Left hindlimb (tissue), 1 donor: ENCODE measurements at regions not wholly inside any gene's neighbourhood (a gene's known extent, or its start where the extent isn't known, plus 50 kb on each side); places are given as distances from the start of the nearest gene placed in this dataset.
"Not testable (repeated sequence)": the region's sequence is repeated elsewhere in the genome, so short reads cannot be mapped to it uniquely, and the experiment has no call there.

ENCODE experiments used
- DNase-seq: peaks from one replicate; pipeline ENCODE4 v3.0.0-alpha.2; 2018

DNA sequence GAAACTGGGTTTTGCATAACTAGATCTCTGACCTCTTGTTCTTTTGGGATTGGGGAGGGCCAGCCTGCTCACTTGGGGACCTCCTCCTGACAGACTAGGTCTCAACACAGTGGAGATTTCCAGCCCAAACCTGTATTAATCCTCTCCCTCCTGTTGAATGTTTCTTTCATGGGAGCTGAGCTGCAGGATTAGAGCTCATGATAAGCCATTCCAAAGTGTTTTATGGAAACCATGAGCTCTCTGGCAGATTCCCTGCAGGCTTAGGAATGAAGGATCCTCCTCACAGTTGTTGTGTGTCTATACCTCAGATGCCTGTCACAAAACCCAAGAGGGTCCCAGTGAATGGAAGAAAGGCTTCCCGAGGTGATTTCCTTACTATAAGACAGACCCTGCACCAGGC, 248.4 kb upstream of the B3GAT1 start:
- no peak for DNase-seq

DNA sequence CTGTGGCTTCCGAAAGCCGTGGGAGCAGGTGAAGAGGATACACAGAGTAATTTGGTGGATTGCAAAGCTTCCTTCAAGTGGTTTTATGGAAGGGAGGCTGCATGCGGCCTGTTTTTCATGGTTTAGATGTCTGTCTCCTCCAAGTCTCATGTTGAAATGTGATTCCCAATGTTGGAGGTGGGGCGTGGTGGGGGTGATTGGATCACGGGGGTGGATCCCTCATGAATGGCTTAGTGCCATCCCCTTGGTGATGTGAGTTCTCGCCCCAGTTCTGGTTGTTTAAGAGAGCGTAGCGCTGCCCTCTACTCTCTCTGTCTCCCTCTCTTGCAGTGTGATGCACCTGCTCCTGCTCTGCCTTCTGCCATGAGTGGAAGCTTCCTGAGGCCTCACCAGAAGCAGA, 247.8 kb upstream of the B3GAT1 start:
- no peak for DNase-seq

DNA sequence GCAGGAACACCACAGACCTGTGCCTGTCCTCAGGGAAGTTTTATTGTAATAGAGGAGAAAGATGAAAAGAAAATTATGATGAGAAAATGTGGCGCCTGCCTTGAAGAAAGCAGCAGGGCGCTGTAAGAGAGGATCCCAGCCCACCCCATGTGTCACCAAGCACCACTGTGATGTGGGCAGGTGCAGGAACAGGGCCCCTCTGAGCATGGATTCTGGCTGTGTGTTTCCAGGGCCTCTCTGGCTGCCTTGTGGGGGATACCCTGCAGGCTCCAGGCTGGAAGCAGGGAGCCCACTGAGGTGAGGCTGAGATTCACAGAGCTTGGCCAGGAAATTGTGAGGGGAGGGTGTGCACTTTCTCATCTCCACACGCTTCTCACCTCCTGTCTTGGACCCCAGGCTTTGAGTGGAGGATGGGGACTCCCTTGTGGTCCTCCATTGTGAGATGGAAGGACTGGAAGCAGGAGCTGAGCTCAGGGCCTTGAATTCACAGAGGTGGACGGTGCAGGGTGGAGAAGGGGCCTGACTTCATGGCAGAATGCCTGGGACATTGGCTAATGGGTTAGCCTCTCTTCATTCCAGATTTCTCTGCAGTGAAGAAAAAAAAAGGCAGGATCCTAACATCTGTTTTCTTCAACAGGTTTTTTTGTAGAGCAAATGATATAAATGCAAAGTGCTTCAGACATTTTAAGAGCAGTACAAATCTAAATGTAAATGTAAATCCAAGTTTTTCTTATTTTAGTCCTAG, 246.6 kb upstream of the B3GAT1 start:
- DNase-seq: no peak

DNA sequence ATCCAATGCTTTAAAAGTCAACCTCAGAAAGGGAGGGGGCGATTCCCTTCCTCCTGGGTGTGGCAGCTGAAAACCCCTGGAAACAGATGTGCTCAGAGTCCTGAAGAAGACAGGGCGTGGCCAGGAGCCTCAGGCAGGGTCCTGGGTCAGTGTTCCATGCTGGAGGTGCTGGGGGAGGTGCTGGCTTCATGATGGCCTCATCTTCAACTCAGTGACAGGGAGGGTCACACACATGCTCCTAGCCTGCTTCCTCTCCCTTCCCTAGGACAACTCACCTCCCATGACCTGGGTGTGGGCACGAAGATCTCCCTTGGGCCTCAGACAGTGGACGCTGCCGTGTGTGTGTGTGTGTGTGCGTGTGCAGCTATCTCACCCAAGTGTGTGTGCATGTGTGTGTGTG, 245.6 kb upstream of the B3GAT1 start:
- DNase-seq: no peak

DNA sequence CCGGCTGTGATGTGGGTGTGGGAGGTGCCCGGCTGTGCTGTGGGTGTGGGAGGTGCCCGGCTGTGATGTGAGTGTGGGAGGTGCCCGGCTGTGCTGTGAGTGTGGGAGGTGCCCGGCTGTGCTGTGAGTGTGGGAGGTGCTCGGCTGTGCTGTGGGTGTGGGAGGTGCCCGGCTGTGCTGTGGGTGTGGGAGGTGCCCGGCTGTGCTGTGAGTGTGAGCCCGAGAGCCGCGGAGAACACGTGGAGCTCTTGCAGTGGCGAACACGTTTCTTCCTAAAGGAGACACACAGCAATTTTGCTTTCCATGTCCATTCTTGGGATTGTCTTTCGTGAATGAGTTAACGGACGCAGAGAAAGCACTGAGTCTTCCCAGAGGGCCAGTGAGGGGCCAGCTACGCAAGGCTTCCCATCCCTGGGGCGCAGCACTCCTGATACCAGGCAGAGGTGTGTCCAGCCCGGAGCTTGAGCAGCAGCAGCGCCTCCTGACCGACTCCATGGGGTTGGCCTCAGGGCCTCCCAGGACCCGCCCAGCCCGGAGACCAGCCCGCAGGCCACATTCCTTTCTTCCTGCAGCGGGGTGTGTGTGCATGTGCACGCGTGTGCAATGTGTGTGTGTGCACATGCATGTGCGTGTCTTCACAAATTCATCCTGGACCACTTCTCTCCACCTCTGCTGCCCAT, 245.0 kb upstream of the B3GAT1 start:
- no peak for DNase-seq

DNA sequence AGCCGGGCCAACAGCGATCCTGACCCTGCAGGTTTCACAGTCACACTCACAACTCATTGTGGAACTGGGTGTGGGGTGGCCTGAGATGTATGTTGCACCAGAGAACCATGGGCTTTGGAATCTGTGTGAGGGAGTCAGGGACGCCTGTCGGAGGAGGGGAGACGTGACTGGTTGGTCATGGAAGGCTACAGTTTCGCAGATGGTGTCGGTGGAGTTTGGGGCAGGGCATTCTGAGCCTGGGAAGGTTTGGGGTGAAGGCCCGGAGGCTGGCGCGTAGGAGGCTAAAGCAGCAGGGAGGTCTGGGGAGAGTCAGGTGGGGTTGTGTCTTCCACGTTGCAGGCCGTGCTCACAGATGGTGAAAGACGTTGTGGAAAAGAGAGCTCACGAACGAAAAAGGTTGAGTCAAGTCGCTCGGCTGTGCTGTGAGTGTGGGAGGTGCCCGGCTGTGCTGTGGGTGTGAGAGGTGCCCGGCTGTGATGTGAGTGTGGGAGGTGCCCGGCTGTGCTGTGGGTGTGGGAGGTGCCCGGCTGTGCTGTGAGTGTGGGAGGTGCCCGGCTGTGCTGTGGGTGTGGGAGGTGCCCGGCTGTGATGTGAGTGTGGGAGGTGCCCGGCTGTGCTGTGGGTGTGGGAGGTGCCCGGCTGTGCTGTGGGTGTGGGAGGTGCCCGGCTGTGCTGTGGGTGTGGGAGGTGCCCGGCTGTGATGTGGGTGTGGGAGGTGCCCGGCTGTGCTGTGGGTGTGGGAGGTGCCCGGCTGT, 244.2 kb upstream of the B3GAT1 start:
- DNase-seq: not testable (repeated sequence)

DNA sequence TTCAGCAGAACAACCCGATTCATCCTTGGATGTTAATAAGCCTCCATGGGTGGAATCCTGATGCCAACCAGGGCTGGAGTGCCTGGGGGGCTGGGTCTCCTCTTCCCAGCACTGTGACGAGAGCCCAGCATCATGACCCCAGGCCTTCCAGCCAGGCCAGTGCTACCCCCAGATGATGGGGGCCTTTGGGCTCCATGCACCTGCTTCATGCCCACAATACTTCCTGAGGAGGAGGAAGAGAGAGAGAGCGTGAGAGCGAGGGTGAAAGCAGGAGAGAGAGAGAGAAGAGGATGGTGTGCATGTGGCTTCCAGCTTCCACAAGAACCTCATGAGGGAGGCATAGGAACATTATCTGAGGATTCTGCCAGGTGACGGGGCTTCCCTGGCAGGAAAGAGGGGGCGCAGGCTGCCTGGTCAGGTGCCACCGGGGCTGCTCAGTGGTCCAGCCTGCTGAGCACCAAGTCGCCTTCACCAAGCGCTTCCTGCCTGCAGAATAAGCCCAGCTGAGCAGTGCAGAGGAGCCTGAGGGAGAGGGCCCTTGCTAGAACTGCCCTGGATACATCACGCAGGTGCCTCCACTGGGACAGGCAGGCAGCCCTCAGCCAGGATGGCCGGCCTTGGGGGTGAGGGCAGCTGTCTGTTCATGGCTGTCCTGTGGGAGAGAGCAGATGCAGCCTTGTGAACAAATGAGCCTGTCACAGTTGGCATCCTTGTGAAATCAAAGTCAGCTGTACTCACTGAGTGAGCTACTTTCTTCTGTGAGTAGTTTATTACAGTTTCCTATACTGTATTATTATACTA, 243.3 kb upstream of the B3GAT1 start:
- no peak for DNase-seq

DNA sequence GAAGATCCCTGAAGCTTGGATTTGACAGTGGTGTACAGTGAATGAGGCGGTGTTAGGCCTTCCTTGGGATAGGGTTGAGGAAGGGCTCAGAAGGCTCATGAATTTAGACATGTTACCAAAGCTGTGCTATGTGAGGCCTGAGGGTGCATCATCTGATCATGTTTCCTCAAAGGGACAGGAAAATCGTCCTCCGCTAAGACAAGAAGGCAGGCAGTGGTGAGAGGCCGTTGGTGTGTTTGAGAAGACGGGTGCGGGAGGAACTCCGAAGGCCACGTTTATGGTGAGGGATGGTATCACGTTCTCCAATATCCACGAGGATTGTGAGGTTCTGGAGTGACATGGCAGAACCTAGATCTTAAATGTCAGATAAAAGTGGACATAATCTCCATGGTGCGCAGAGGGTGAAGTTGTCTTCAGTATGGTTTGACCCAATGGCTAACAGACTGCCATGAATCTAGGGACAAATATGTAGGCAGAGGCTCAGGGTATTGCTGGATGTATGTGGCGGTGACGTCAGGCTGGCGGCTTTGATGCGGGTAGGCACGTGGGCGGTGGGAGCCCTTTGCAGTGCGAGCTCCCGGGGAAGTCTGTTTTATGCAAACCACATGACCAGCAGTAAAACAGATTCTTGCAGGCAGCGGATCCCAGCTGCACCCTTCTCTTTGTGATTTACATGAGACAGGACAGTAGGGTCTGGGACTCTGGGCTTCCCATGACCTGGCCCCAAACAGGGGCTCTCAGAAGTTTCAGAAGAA, 242.3 kb upstream of the B3GAT1 start:
- no peak for DNase-seq

DNA sequence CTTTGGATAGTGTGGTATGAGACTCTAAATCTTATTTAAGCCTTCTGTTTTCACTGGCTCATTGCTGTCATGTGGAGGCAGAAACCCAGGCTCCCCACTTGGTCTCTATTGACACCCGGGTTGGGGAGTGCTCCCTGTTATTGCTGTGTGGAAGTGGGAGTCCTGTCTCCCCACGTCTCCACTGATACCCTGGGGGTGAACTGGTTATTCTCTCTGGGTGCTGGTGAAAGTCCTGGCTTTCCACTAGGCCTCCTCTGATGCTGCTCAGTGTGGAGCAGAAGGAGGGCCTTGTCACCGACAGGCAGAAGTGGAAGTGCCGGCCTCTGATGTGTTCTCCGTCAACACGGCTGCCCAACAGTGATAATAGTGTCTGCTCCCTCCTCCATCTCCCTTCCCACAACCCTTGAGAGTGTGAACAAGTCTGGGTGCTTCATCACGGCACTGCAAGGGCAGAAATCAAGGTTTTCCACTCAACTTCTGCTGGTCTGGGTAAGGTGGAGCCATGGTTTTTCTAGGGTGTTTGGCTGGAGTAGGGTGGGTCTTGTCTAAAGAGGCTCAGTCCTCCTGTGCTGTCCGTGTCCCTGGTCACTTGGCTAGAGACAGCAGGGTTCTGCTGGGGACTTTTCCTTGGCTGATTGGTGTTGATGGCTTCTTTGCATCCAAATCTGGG, 240.7 kb upstream of the B3GAT1 start:
- DNase-seq: no peak

DNA sequence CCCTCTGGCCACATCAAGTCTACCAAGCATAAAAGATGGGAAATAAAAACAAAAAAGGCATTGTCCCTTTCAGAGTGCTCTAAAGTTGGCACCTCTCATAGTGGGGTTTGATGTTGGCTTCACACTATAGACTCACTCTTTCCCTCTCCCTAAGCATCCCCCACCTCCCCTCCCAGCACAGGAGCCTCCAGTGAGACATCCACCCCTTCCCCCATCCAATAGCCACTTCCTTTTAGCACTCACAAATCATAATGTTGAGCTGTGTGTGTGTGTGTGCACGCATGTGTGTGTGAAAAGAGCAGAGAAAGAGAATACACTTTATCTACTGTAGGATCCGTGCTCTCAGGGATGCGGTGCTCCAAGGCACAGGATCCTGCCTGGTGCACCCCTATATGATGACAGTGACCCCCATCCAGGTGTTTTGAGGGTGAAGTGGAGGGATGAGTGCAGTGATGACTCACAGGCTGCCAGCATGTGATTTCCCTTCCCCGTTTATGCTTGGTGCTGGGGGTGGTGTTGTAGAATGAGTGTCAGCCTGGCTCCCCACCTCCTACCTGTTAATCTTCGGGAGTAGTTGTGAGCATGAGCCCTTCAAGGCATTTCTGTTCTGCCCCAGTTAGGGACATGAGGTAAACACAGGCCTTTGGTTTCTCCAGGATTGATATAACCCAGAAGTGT, 235.2 kb upstream of the B3GAT1 start:
- no peak for DNase-seq

DNA sequence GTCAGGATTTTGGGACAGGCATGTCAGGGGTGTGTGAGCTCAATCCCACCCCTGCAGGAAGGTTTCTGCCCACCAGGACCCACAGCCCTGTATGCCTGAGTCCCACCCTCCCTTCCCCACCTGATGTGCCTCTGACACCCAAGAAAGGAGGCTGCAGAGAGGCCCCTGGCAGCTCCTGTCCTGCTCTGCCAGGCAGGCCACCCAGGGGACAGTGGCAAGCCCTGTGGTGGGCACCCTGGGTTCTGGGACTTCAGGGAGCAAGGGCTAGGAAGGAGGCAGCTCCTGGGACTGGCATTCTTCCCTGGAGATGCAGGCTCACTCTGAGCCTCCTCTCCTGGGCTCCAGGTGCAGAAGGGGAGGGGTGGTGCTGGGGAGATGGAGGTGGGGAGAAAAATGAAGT, 234.5 kb upstream of the B3GAT1 start:
- no peak for DNase-seq

DNA sequence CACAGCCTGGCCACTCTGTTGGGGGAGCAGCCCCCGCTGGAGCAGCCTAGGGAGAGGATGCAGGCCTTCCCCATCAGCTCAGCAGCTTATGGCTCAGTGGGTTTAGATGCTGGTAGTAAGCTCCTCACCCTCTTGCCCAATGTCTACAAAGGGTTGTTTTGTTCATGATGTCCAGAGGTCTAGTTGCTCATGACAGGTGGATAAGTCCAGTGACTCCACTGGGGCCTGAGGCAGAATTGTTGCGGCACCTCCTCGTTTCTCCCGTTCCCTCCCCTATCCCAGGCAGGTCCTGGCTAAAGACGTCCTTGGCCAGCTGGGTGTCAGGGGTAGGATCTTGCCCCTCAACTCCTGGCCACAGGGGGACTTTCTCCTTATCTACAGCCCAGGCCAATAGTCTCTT, 233.5 kb upstream of the B3GAT1 start:
- no peak for DNase-seq

DNA sequence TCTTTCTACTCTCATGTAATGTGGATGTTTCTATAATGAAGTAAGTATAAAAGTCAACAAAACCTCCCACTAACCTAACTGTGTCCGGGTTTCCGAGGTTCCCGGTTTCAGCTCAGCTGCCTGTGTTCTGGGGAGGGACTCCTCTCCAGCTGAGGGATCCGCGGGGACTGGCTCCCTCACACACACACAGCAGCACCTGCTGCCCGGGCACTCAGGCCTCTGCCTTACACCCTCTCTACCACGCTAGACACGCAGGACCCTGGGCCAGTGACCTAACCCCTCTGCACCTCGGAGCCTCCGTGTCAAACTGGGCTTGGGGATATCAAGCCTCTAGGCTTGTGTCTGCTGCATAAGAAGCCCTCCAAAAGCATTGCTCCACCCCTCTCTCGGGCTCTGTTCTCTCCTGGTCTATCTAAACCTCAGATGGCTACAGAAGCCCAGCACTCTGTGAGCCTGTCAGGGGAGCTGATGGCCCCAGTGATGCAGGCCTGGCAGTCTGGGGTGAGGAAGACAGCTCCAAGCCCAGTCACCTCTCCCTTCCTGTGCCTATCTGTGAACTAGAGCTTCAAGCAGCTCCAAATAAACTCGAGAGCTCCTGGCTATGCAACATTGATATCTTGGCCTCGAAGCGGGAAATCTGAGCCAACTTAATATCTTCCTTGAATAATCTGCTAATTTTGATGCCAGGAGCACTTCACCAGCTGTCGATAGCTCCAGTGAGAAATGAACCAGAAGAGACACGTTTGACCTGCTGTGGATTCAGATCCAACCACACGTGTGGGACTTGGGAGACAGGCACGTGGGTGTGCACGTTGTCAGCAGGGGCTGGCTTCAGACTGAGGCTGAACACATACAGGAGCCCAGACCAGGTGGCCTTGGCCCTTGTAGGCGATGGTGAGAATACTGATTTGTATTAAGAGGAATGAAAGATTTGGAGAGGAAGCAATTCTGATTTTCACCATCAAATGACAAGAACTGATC, 232.7 kb upstream of the B3GAT1 start:
- DNase-seq: no peak

DNA sequence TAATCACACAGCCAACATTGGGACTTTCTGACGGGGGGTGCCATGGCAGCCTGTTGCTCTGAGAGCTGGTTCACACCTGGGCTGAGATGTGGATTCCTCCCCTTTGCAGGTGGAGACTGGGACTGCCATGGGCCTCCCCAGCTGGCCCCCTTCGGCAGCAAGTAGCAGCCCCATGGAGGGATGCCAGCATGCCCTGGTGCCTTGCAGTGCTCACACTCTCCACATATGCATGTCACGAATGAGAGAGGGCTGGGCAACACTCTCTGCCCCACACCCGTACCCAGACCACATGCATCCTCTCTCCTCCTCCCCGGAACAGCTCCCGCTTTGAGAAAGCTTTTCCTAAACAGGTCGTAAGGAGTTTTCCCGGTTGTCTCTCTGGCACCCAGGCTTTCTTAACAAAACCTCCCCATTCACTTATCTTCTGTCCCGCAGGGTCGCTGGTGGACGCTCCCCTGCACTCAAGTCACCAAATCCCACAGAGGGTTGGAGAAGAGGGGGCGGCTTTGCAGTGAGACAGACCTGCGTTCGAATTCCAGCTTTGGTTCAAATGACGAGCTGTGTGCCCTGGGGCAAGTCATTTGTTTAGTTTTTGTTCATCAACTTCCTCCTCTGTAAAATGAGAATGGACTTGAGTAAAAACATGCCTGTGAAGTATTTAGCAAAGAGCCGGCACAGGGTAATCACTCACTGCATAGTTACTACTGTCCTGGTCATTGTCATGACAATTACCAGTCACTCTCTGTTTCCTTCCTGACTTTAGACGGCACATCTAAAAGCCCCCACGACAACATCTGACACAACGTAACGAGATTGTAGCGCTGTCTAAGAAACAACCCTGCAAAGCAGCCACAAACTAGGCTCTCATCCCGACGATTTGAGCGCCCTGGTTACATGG, 231.3 kb upstream of the B3GAT1 start:
- DNase-seq: no peak

DNA sequence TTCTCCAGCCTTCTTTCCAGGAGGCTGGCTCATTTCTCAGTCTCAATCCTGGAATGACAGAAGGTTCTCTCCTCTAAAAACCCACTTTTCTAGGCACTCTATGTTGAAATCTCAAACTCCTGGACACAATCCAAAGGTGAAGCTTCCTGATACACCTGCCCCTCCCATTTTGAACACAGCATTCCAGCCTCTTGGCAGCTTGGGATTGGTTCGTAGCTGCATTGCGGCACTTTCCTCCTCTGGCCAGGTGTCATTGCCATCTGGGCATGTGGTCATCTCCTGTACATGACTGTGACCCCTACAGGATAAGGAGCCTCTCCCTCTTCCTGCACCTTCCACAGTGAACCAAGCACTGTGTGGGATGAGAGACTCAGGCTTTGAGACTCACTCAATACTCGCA, 230.2 kb upstream of the B3GAT1 start:
- DNase-seq: no peak

DNA sequence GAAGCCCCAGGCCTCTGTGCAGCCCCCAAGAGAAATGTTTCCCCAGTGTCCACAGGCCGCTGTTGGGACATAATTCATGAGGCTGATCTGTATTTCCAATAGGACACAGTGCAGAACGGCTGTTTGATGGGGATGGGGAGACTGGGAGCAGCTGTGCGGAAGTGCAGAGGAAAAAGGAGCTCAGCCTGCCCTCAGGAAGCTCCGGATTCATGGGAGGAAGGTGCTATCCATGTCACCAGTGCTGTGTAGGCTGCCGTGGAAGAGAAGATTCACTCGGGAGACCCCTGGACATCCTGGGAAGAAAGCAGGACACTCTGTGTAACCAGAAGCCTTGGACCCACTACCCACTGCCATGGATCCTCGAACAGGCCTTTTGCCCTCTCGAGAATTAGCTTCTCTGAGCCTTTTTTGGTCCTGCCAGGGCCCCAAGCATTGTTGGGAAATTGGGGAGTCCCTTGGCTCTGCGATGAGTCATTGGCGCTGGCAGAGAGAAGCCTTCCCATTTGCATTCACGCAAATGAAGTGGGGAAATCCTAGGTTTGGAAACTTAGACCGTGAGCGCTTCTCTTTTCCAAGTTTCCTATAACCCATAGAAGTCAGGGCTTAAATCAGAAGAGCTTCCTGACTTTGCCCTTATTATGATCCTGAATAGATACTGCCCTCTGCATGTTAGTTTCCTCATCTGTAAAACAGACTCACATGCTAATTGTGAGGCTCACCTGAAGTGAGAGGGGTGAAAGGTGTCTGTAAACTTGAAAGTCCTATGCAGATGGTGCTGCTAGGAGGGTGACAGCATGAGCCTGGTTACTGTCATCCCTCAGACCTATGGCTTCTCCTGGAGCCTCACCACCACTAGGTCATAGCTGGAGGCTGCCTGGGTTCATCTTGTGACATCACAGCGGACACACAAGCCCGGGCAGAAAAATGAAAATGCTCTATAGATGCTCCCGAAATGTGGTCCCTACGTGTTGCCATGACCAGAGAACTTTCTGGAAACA, 229.2 kb upstream of the B3GAT1 start:
- no peak for DNase-seq

DNA sequence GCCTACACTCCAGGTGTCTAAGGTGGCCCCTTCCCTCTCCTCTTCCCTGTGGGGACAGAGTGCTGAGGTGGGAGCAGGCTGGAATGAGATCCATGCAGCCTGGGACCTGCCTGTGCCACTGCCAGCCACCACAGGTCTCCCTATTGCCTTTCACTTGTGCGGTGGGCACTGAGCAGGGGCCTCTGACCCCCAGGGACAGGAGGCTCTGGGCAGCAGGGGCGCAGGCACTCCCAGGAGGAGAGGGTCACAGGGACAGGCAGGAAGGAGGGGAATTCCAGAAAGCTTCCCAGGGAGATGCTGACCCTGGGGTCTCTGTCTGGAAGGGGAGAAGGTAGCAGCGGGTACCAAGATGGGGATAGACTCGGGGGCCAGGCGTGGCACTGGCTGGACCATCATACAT, 228.5 kb upstream of the B3GAT1 start:
- no peak for DNase-seq
